Transverse colon (tissue), 4 donors: ENCODE measurements at regions not wholly inside any gene's neighbourhood (a gene's known extent, or its start where the extent isn't known, plus 50 kb on each side); places are given as distances from the start of the nearest gene placed in this dataset.

Experiments
- CTCF ChIP-seq, 5 experiments: fragments of 200-600 bp in 3 of 5; fragments of 450-650 bp in 2 of 5; sonication (generic) in 3 of 5; IDR thresholded peaks; 1 replicate in 2 of 5; 2 replicates in 3 of 5; pipeline ENCODE4 v1.5.1; 2016 to 2017; ENCODE audit warnings: antibody characterized with exemption in 5 of 5, inconsistent platforms in 3 of 5, mild to moderate bottlenecking in 2 of 5, moderate library complexity in 1 of 5
- EP300 ChIP-seq: sonication (generic); formaldehyde crosslinking; IDR thresholded peaks from one replicate; pipeline ENCODE4 v1.6.1; 2017; ENCODE audit warnings: antibody characterized with exemption, low read depth
- POLR2A ChIP-seq: fragments of 450-650 bp; IDR thresholded peaks from one replicate; pipeline ENCODE4 v1.6.1; 2016; ENCODE audit warnings: antibody characterized with exemption, mild to moderate bottlenecking, moderate library complexity
- POLR2AphosphoS5 ChIP-seq, 3 donors: sonication (generic); formaldehyde crosslinking; IDR thresholded peaks; one replicate each; pipeline ENCODE4 v1.6.1; 2016; ENCODE audit warnings: antibody characterized with exemption in 3 of 3

DNA sequence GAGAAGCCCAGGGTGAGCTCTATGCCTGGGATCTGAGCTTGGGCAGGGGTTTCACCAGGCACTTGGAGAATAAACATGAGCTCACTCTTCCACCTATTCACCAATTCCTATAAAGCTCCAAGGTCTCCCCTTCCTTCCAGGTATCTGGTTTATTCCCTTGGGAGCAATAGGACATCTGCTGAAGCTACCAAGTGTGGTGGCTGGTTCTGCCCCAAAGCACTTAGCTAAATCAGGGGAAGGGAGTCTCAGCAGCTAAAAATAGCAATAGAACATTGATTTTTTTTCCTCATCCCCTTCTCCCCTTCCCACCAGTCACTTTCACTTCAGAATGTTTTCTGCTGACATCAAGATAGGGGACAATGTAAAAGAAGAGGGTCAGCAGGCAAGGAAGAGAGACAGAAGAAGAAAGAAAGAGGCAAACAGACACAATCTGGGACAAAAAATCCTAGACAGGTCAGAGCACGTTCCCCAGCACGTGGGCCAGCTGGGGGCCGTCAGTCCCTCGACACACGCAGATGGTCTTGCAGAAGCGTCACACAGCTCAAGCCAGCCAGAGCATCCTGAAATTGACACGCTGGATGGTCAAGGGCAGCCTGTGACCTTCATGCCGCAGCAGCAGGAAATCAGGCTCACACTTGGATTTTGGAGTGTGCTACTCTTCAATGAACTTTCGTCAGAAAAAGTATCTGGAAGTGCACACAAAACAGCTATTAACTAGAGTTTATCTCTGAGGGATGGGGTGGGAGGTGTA is 176.0 kb downstream of the ZNF608 start:
- TF ChIP-seq CTCF (IDR thresholded peaks at IDR 0.05) = no peak
- TF ChIP-seq POLR2A = no peak
- no peak for TF ChIP-seq POLR2AphosphoS5 (IDR thresholded peaks at IDR 0.05)
- no peak for TF ChIP-seq EP300
